HG02623 (cell line): ENCODE measurements at regions not wholly inside any gene's neighbourhood (a gene's known extent, or its start where the extent isn't known, plus 50 kb on each side); places are given as distances from the start of the nearest gene placed in this dataset.

Experiments
- ATAC-seq: cut with Tn5 transposase; IDR thresholded peaks from one replicate; pipeline ENCODE4 v1.9.1; 2021; ENCODE audit warnings: moderate library complexity; ENCODE audit not compliant: unreplicated experiment

DNA sequence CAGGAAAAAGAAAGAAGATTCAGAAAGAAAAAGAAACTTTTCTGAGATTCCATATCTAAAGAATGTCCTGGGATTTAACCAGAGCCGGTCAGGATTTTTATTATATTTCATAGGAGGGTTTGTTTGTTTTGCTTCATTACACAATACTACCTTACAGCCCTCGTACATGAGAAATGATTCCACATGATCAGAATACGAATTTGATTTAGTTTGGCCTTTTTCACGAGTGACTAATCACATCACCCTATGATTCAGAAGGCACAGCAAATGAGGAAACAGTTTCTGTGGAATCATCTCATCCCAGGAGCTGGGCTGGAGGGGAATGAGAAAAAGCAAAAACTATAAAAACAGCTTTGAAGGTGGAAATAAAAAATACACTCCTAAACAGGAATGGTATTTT is 54.7 kb upstream of the VWC2 start:
- ATAC-seq: no peak

DNA sequence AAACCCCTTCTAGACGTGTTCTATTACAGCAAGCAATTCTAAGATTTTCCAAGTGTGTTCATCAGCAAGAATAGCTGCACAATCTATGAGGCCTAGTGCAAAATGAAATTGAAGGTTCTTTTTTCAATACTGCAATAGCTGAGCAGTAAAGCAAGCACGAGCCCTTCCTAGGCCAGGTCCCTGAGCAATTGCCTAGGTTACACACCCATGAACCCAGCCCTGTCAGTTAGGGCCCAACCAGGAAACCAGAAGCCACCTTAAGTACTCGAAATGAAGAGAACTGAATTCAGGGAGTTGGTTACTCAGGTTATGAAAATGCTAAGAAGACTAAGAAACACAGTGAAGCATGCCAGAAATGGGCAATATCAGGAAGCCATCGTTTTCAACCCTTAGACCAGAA is 52.0 kb upstream of the VWC2 start:
- no peak for ATAC-seq
